AG09319 (cell line): ENCODE measurements at regions not wholly inside any gene's neighbourhood (a gene's known extent, or its start where the extent isn't known, plus 50 kb on each side); places are given as distances from the start of the nearest gene placed in this dataset.

Experiments used
- DNase-seq: peaks from one replicate; pipeline ENCODE4 v3.0.0-alpha.2; 2010; ENCODE audit warnings: low read depth; ENCODE audit errors: extremely low read depth
- TF ChIP-seq, protein P1 (sequence below): IDR thresholded peaks from 2 replicates; pipeline ENCODE4 v1.5.1; 2011; ENCODE audit warnings: low read depth, mild to moderate bottlenecking, inconsistent platforms, low read length, moderate library complexity

DNA sequence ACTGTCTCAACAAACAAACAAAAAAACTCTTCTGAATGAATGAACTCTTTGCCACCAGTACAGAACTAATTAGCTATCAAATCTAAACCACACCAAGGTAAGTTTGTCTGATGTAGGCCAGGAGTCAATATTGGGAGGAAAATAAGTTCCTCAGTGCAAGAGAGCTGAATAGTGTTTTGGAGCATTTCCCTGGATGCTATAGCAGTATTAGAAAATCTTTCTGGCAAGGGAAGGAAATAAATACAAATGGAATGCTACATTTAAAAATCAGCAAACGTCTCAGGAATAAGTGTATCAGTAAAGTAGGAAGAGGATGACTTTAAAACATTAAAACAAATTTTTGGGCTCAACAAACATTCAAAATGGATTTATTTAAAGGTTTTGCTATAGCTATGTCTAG is 81.3 kb upstream of the TMTC4 start:
- DNase-seq, result no peak
- TF ChIP-seq, protein P1, sequence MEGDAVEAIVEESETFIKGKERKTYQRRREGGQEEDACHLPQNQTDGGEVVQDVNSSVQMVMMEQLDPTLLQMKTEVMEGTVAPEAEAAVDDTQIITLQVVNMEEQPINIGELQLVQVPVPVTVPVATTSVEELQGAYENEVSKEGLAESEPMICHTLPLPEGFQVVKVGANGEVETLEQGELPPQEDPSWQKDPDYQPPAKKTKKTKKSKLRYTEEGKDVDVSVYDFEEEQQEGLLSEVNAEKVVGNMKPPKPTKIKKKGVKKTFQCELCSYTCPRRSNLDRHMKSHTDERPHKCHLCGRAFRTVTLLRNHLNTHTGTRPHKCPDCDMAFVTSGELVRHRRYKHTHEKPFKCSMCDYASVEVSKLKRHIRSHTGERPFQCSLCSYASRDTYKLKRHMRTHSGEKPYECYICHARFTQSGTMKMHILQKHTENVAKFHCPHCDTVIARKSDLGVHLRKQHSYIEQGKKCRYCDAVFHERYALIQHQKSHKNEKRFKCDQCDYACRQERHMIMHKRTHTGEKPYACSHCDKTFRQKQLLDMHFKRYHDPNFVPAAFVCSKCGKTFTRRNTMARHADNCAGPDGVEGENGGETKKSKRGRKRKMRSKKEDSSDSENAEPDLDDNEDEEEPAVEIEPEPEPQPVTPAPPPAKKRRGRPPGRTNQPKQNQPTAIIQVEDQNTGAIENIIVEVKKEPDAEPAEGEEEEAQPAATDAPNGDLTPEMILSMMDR, result no peak

DNA sequence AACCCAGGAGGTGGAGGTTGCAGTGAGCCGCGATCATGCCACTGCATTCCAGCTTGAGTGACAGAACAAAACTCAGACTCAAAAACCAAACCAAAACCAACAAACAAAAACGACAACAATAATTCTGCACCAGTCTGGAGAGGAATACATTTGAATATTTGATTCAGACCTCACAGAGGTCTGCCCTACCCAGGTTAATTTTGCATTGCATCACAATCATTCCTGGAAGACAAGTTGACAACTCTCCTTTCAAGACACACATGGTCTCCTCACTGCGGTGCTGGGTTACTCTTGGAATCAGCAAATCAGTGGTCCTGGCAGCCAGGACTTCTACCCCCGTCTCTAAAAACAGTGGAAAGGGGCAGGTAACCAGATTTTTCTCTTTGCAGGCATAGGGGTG is 79.9 kb upstream of the TMTC4 start:
- TF ChIP-seq, protein P1, result no peak
- DNase-seq, result no peak

DNA sequence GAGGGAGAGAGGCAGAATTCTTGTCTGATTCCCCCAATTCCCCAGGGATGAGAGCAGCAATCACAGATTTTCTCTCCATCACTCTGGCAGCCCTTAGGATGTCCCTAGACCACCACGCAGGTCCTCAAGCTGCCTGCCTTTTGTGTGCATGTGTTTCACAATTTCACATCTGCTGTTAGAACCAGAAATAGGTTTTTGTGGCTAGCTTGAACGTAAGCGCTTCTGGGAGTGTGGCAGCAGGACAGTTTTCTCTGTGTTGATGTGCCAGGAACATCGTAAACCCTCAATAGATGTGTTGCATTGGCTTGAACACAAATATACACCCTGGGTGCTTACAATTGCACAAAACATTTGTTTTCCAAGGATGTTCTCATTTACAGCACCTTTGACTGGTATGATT is 78.8 kb upstream of the TMTC4 start:
- DNase-seq, result no peak
- TF ChIP-seq, protein P1, result no peak

DNA sequence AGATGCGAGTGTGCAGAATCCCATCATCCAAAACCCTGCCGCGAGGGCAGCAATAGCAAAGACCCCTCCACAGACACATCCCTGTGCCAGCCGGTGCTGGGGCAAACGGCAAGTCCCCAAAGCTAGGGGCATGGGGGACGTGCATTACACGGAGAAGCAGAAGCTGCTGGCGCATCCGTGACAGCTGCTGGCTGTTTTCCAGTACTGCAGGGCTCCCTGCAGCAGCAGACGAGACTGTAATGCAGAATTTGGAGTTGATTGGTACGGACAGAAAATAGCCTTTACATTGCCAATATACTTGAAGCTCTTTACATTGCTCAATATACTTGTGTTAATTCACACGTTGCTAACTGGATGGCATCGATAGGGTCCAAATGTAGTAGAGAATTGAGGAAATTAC is 77.2 kb upstream of the TMTC4 start:
- no peak for DNase-seq
- TF ChIP-seq, protein P1, result no peak

DNA sequence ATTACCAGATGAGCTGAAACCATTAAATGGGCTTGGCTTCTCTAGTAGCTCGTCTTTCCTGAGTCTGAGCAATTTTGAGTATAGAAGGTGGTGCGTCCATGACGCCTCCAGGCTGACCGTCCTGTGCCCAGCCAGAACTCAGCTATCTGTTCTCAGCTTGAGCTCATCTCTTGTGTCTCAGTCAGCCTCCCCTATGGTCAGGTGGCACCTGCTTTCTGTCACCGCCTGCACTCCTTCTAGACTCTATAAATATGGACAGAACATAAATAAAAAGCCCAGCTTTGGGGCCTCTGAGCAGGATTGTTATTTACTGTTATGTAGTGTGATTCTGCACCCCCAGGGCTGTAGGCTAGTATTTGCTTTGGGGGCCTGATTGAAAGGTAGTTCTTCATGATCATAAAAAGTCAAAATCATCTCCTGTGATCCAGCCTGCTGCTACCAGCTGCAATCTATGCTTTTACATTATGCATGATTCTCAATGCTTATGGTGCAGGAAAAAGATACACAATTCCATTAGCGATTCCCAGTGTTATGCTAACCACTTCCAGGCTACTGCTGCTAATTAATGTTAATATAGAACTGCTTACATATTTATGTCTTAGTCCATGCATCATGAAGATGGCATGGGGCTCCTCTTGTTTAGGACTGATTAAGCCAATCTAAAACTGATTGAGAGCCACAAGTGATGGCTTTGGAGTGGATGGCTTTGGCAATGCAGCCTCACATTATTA is 72.5 kb upstream of the TMTC4 start:
- DNase-seq, result no peak
- TF ChIP-seq, protein P1, result no peak

DNA sequence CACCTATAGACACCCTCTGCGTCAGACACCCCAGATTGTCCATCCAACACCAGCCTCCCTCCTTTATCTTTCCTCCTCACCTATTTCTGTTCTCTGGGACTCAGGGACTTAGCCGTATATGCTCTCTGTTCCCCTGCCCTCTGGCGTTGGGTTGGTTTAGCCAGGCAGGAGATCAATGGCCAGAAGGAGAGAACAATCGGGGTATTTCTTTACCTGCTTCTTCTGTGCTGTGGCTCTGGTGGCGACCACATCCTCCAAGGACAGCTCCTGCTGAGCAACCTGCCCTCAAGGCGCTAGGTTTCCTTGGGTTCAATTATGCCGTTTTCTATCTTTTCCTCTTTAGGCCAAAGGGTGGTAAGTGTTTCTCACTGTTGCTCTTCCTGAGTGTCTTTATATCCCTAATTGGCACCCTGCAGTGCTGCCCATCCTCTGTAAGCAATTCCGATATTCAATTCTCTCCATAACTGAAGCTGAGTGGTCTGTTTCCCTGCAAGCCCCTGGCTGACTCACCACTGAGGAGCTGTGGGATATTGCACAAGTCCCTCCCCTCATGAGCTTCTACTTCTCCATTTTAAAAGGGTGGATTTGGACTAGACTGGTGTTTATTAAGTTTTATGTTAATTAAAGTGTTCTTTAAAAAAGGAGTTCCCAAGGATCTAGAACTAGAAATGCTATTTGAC is 63.7 kb upstream of the TMTC4 start:
- DNase-seq, result no peak
- TF ChIP-seq, protein P1, result no peak

DNA sequence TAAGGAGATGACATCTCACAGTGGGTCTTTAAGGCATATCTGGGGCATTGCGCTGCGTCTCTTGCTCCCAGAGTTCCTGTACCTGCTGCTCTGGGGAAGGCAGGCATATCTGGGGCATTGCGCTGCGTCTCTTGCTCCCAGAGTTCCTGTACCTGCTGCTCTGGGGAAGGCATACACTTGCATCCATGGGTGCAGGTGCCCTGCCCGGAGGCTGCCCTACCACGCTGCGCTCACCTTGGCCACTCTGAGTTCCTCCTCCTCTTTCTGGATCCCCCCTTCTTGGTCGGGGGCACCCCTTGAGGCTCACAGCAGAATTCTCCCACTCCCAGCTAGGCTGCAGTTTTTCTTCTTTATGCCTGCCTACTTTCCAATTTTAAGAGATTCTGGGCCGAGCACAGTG is 60.9 kb upstream of the TMTC4 start:
- TF ChIP-seq, protein P1, result no peak
- DNase-seq, result no peak
